ENCODE measurements at regions not wholly inside any gene's neighbourhood (a gene's known extent, or its start where the extent isn't known, plus 50 kb on each side); places are given as distances from the start of the nearest gene placed in this dataset.

GRCh38 chr6:156146891-156147290 is 630.3 kb upstream of the ARID1B start:
- no peak for TF ChIP-seq EP300 (IDR thresholded peaks at IDR 0.05)
- no peak for TF ChIP-seq REST (IDR thresholded peaks at IDR 0.05)
- no peak for TF ChIP-seq BHLHE40 (IDR thresholded peaks at IDR 0.05; ENCODE audit: low read depth, low read length)
- TF ChIP-seq CTCF (IDR thresholded peaks at IDR 0.05): no peak
- TF ChIP-seq CHD4 (IDR thresholded peaks at IDR 0.05; ENCODE audit: borderline replicate concordance): no peak
- no peak for TF ChIP-seq E2F6 (IDR thresholded peaks at IDR 0.05; ENCODE audit: borderline replicate concordance, low read depth)
- no peak for TF ChIP-seq PHF8 (IDR thresholded peaks at IDR 0.05; ENCODE audit: borderline replicate concordance, low read depth)
- TF ChIP-seq KDM1A (IDR thresholded peaks at IDR 0.05; ENCODE audit: low read depth): no peak
- TF ChIP-seq EHMT2 (IDR thresholded peaks at IDR 0.05; ENCODE audit: low read depth): no peak
- no peak for TF ChIP-seq POLR2A (IDR thresholded peaks at IDR 0.05; ENCODE audit: low read length)

All from A549 (cell line).